PC-3 (cell line): ENCODE measurements at regions not wholly inside any gene's neighbourhood (a gene's known extent, or its start where the extent isn't known, plus 50 kb on each side); places are given as distances from the start of the nearest gene placed in this dataset.

Source experiments
- ATAC-seq: fragments of 200-7000 bp; cut with Tn5 transposase; 2 replicates; pipeline ENCODE4 v1.9.1; 2020; ENCODE audit warnings: mild to moderate bottlenecking, moderate library complexity
- BruUV-seq: library from RNA; stranded (reverse); fragments of 400-500 nt; replicated peaks from 2 replicates; lab custom pipeline; 2021; lab: Mats Ljungman, UMichigan
- CTCF ChIA-PET: fragments of 300-600 bp; sonication (Branson Sonifier 250); formaldehyde crosslinking; loops from one replicate; lab custom pipeline; 2022; ENCODE audit warnings: antibody characterized with exemption; lab: Charles Lee
- POLR2A ChIA-PET: fragments of 300-600 bp; sonication (Branson Sonifier 250); formaldehyde crosslinking; loops from one replicate; lab custom pipeline; 2022; ENCODE audit warnings: antibody characterized with exemption; ENCODE audit not compliant: unreplicated experiment; lab: Charles Lee
- DNase-seq: peaks from one replicate; pipeline ENCODE4 v3.0.0-alpha.2; 2015
- H2AFZ ChIP-seq: fragments of 300-600 bp; sonication (generic); 2 replicates; pipeline ENCODE4 v1.6.0; 2016; ENCODE audit warnings: antibody characterized with exemption, low read length
- H3F3A ChIP-seq: fragments of 300-600 bp; sonication (generic); one replicate; pipeline ENCODE4 v1.6.0; 2017; ENCODE audit warnings: antibody characterized with exemption, low read length, control low read depth, mild to moderate bottlenecking; ENCODE audit not compliant: unreplicated experiment
- H3K27ac ChIP-seq: fragments of 300-600 bp; sonication (generic); 2 replicates; pipeline ENCODE4 v1.5.1; 2016; ENCODE audit warnings: mild to moderate bottlenecking, low read length
- H3K27me3 ChIP-seq: fragments of 300-600 bp; sonication (generic); 2 replicates; pipeline ENCODE4 v1.6.1; 2016; ENCODE audit warnings: low read length, mixed read lengths
- H3K36me3 ChIP-seq: fragments of 300-600 bp; sonication (generic); 2 replicates; pipeline ENCODE4 v1.6.1; 2016; ENCODE audit warnings: low read depth, mixed run types, low read length, mixed read lengths
- H3K4me1 ChIP-seq: fragments of 300-600 bp; sonication (generic); 2 replicates; pipeline ENCODE4 v1.5.1; 2016; ENCODE audit warnings: low read length; ENCODE audit not compliant: insufficient read depth
- H3K4me2 ChIP-seq: fragments of 300-600 bp; sonication (generic); 2 replicates; pipeline ENCODE4 v1.6.0; 2016; ENCODE audit warnings: low read length
- H3K4me3 ChIP-seq: fragments of 300-600 bp; sonication (generic); 2 replicates; pipeline ENCODE4 v1.5.1; 2016; ENCODE audit warnings: mild to moderate bottlenecking, low read length, mixed read lengths
- H3K79me2 ChIP-seq: fragments of 300-600 bp; sonication (generic); 2 replicates; pipeline ENCODE4 v1.6.1; 2017; ENCODE audit warnings: low read length, mixed read lengths
- H3K9ac ChIP-seq: fragments of 300-600 bp; sonication (generic); 2 replicates; pipeline ENCODE4 v1.6.0; 2016; ENCODE audit warnings: mild to moderate bottlenecking, low read length
- H3K9me2 ChIP-seq: fragments of 300-600 bp; sonication (generic); replicated peaks from 2 replicates; pipeline ENCODE4 v1.6.1; 2016; ENCODE audit warnings: mixed run types, low read length, mixed read lengths
- H3K9me3 ChIP-seq: fragments of 300-600 bp; sonication (generic); 2 replicates; pipeline ENCODE4 v1.6.1; 2016; ENCODE audit warnings: low read length, mixed read lengths
- H4K20me1 ChIP-seq: fragments of 300-600 bp; sonication (generic); 2 replicates; pipeline ENCODE4 v1.6.1; 2016; ENCODE audit warnings: low read length, mixed read lengths
- CTCF ChIP-seq: fragments of 300-600 bp; sonication (generic); conservative IDR thresholded peaks from 2 replicates; pipeline ENCODE4 v1.5.1; 2017; ENCODE audit warnings: antibody characterized with exemption, low read depth, mild to moderate bottlenecking, low read length
- EZH2 ChIP-seq: fragments of 300-600 bp; sonication (generic); IDR thresholded peaks from one replicate; pipeline ENCODE4 v1.6.1; 2017; ENCODE audit warnings: antibody characterized with exemption, mild to moderate bottlenecking, low read length; ENCODE audit not compliant: unreplicated experiment
- EZH2phosphoT487 ChIP-seq: fragments of 300-600 bp; sonication (generic); IDR thresholded peaks from 2 replicates; pipeline ENCODE4 v1.6.1; 2018; ENCODE audit warnings: mild to moderate bottlenecking, antibody characterized with exemption, low read length, borderline replicate concordance
- intact Hi-C: fragments of 100-400 bp; cut with micrococcal nuclease; formaldehyde crosslinking; loops from 2 replicates; pipeline ENCODE4 v1.9.0; 2023

GRCh38 chr1:118306851-118307250 is 121.8 kb upstream of the SPAG17 start:
- ATAC-seq (no peak), DNase-seq (no peak)
- H4K20me1 ChIP-seq, result no peaks in the 10 kb centered on the region
- peaks cover 53% of the 10 kb centered on the region for H3K27me3 ChIP-seq
- no peak overlapping the region for H2AFZ ChIP-seq
- H3K4me1 ChIP-seq, result no peaks in the 10 kb centered on the region
- H3K9me3 ChIP-seq, result no peaks in the 10 kb centered on the region
- H3F3A ChIP-seq, result no peaks in the 10 kb centered on the region
- no peaks in the 10 kb centered on the region for H3K79me2 ChIP-seq
- ChIA-PET POLR2A (no interaction called here), CTCF (no interaction called here)
- H3K9me2 ChIP-seq, result no peaks in the 10 kb centered on the region
- H3K9ac ChIP-seq, result no peak overlapping the region
- H3K4me3 ChIP-seq, result no peak overlapping the region
- H3K27ac ChIP-seq, result no peak overlapping the region
- intact Hi-C loops, result no loop called here
- BruUV-seq, result no TSS peak
- TF ChIP-seq EZH2, result no peak
- no peak for TF ChIP-seq EZH2phosphoT487
- no peak for TF ChIP-seq CTCF
- no peak overlapping the region for H3K4me2 ChIP-seq
- H3K36me3 ChIP-seq, result no peaks in the 10 kb centered on the region

GRCh38 chr1:118304722-118305359 is 119.8 kb upstream of the SPAG17 start:
- H3K27ac ChIP-seq, result no peak overlapping the region
- ATAC-seq (no peak), DNase-seq (peak; percentile 31)
- intact Hi-C loops, result no loop called here
- H3F3A ChIP-seq, result no peaks in the 10 kb centered on the region
- no peak overlapping the region for H3K4me3 ChIP-seq
- H2AFZ ChIP-seq, result no peak overlapping the region
- H4K20me1 ChIP-seq, result no peaks in the 10 kb centered on the region
- H3K27me3 ChIP-seq, result peaks cover 33% of the 10 kb centered on the region
- no peak overlapping the region for H3K9ac ChIP-seq
- no peaks in the 10 kb centered on the region for H3K9me2 ChIP-seq
- no peak overlapping the region for H3K4me2 ChIP-seq
- peak; percentile 61 for TF ChIP-seq CTCF
- TF ChIP-seq EZH2phosphoT487, result no peak
- CTCF ChIA-PET, result no interaction called here
- H3K79me2 ChIP-seq, result no peaks in the 10 kb centered on the region
- POLR2A ChIA-PET, result no interaction called here
- no peaks in the 10 kb centered on the region for H3K36me3 ChIP-seq
- H3K9me3 ChIP-seq, result no peaks in the 10 kb centered on the region
- BruUV-seq, result no TSS peak
- no peaks in the 10 kb centered on the region for H3K4me1 ChIP-seq

GRCh38 chr1:118303534-118303933 is 118.5 kb upstream of the SPAG17 start:
- intact Hi-C loops, result no loop called here
- ChIA-PET CTCF (no interaction called here), POLR2A (no interaction called here)
- H3K9me3 ChIP-seq, result no peaks in the 10 kb centered on the region
- no peak overlapping the region for H3K27ac ChIP-seq
- no peaks in the 10 kb centered on the region for H3K4me1 ChIP-seq
- no TSS peak for BruUV-seq
- H3F3A ChIP-seq, result no peaks in the 10 kb centered on the region
- TF ChIP-seq EZH2phosphoT487 (no peak), EZH2 (no peak), CTCF (no peak)
- no peak for ATAC-seq
- H2AFZ ChIP-seq, result no peak overlapping the region
- H4K20me1 ChIP-seq, result no peaks in the 10 kb centered on the region
- no peak overlapping the region for H3K9ac ChIP-seq
- H3K9me2 ChIP-seq, result no peaks in the 10 kb centered on the region
- no peaks in the 10 kb centered on the region for H3K36me3 ChIP-seq
- H3K79me2 ChIP-seq, result no peaks in the 10 kb centered on the region
- DNase-seq, result no peak
- no peak overlapping the region for H3K4me2 ChIP-seq
- peaks cover 21% of the 10 kb centered on the region; the same call in 1 of the 2 replicates for H3K27me3 ChIP-seq
- H3K4me3 ChIP-seq, result no peak overlapping the region
